Tibial nerve (tissue), 4 donors: ENCODE measurements at regions not wholly inside any gene's neighbourhood (a gene's known extent, or its start where the extent isn't known, plus 50 kb on each side); places are given as distances from the start of the nearest gene placed in this dataset.
A peak's percentile ranks its signal among the peaks of the same experiment; 100 is the strongest.
"Not testable (repeated sequence)": the region's sequence is repeated elsewhere in the genome, so short reads cannot be mapped to it uniquely, and the experiment has no call there.

Experiments used
- DNase-seq, 2 donors: peaks; one replicate each; pipeline ENCODE4 v3.0.0-alpha.2; 2019; ENCODE audit warnings: low spot score in 2 of 2
- H3K27ac ChIP-seq, 4 donors: fragments of 200-600 bp; sonication (generic) in 3 of 4; one replicate each; pipeline ENCODE4 v1.5.1; 2017 to 2019; ENCODE audit warnings: mild to moderate bottlenecking in 1 of 4
- H3K27me3 ChIP-seq, 2 donors: fragments of 200-600 bp; sonication (generic) in 1 of 2; one replicate each; pipeline versions ENCODE4 v1.5.1 to v1.6.0; 2017 to 2019
- H3K36me3 ChIP-seq, 3 donors: fragments of 200-600 bp; sonication (generic); one replicate each; pipeline ENCODE4 v1.5.1; 2018 to 2019
- H3K4me1 ChIP-seq, 4 donors: fragments of 200-600 bp; sonication (generic) in 3 of 4; one replicate each; pipeline ENCODE4 v1.5.1; 2017 to 2019
- H3K4me3 ChIP-seq, 4 donors: fragments of 200-600 bp; sonication (generic) in 3 of 4; one replicate each; pipeline ENCODE4 v1.5.1; 2017 to 2019; ENCODE audit warnings: mild to moderate bottlenecking in 1 of 4, moderate library complexity in 1 of 4
- H3K9me3 ChIP-seq, 4 donors: fragments of 200-600 bp; sonication (generic) in 3 of 4; one replicate each; pipeline ENCODE4 v1.5.1; 2017 to 2019
- CTCF ChIP-seq, 5 experiments: fragments of 200-600 bp in 3 of 5; fragments of 450-650 bp in 2 of 5; sonication (generic) in 3 of 5; IDR thresholded peaks; one replicate each; pipeline ENCODE4 v1.5.1; 2016 to 2019; ENCODE audit warnings: antibody characterized with exemption in 5 of 5, mild to moderate bottlenecking in 3 of 5, moderate library complexity in 2 of 5
- EP300 ChIP-seq, 2 donors: sonication (generic); formaldehyde crosslinking; IDR thresholded peaks; one replicate each; pipeline ENCODE4 v1.6.1; 2017; ENCODE audit warnings: antibody characterized with exemption in 2 of 2, mild to moderate bottlenecking in 1 of 2
- POLR2A ChIP-seq, 2 donors: fragments of 450-650 bp; IDR thresholded peaks; one replicate each; pipeline ENCODE4 v1.6.1; 2017; ENCODE audit warnings: antibody characterized with exemption in 2 of 2, mild to moderate bottlenecking in 2 of 2, moderate library complexity in 2 of 2
- WGBS, 2 donors: methylation state at CpG; one replicate each; pipeline ENCODE4 v1.1.5; 2018; 5-methylcytosine and 5-hydroxymethylcytosine counted together

DNA sequence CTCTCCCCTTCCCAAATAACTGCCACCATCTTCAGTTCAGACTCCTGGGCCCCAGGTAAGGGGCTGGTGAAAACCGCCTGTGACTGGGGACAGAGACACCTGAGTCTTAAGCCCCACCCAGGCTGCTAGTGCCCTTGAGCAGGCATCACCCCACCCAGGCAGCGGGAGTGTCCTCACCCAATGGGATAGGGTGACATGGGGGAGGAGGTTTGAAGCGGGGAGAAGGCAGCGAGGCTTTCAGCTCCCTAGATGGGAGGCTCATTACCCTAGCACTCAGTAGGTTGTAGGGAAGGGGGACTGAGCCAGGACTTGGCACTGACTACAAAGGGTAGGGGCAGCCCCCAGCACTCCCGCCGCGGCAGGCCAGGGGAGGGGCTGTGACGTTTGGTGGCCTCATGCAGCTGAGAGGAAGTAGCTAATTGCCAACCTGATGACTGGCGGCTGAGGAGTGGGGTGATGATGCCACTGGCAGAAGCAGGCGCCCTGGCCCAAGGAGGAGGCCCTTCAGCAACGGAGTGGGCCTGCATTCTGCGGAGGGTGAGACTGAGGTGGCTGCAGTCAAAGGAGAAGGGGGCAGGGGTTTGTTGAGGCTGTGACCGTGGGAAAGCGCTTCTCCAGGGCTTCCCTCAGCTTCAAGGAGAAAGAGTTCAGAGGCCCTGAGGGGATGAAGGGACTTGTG, 126.9 kb downstream of the MRPL14 start:
- Histone ChIP-seq H3K9me3 (no peaks in the 10 kb centered on the region), H3K4me3 (no peak overlapping the region), H3K27ac (peak overlapping the region in 1 of 4 donors; percentile 19), H3K4me1 (peaks cover 0 to 30% (median 12%) of the 10 kb centered on the region in 4 donors), H3K27me3 (peaks cover 0 to 25% of the 10 kb centered on the region in 2 donors), H3K36me3 (no peaks in the 10 kb centered on the region)
- no peak for TF ChIP-seq POLR2A (IDR thresholded peaks at IDR 0.05)
- no peak for DNase-seq
- WGBS, 2 donors: 61 to 68% methylated on average over 10 to 14 of the region's 14 CpGs

GRCh38 chr6:43999628-44000027, 127.6 kb downstream of the MRPL14 start:
- Histone ChIP-seq H3K27ac (no peak overlapping the region), H3K9me3 (no peaks in the 10 kb centered on the region), H3K4me3 (no peak overlapping the region), H3K36me3 (no peaks in the 10 kb centered on the region), H3K27me3 (peaks cover 0 to 25% of the 10 kb centered on the region in 2 donors), H3K4me1 (peaks cover 0 to 24% (median 12%) of the 10 kb centered on the region in 4 donors)
- WGBS, 2 donors: 90% methylated on average over 4 of the region's 4 CpGs
- DNase-seq: no peak
- TF ChIP-seq POLR2A (IDR thresholded peaks at IDR 0.05): no peak
- no peak for TF ChIP-seq CTCF (IDR thresholded peaks at IDR 0.05)
- TF ChIP-seq EP300 (IDR thresholded peaks at IDR 0.05): no peak

GRCh38 chr6:43998592-43999243, 128.5 kb downstream of the MRPL14 start:
- DNase-seq, H3K9me3 ChIP-seq, H3K27ac ChIP-seq, H3K36me3 ChIP-seq, H3K4me3 ChIP-seq: not testable (repeated sequence)
- H3K4me1 ChIP-seq: peaks cover 0 to 24% (median 12%) of the 10 kb centered on the region in 4 donors
- WGBS, 2 donors: 83 to 92% methylated on average over 24 of the region's 24 CpGs
- peaks cover 0 to 25% of the 10 kb centered on the region in 2 donors for H3K27me3 ChIP-seq

GRCh38 chr6:43997990-43998585, 129.2 kb downstream of the MRPL14 start:
- not testable (repeated sequence) for H3K4me3 ChIP-seq, H3K36me3 ChIP-seq, H3K9me3 ChIP-seq, DNase-seq, H3K27ac ChIP-seq
- 92 to 95% methylated on average over 16 to 22 of the region's 35 CpGs for WGBS, 2 donors
- peaks cover 0 to 21% (median 12%) of the 10 kb centered on the region in 4 donors for H3K4me1 ChIP-seq
- H3K27me3 ChIP-seq: peaks cover 0 to 21% of the 10 kb centered on the region in 2 donors

GRCh38 chr6:43997345-43997677, 129.9 kb downstream of the MRPL14 start:
- H3K9me3 ChIP-seq: no peaks in the 10 kb centered on the region
- peaks cover 0 to 14% of the 10 kb centered on the region in 2 donors for H3K27me3 ChIP-seq
- no peak for DNase-seq
- H3K4me1 ChIP-seq: peaks cover 0 to 14% (median 5%) of the 10 kb centered on the region in 4 donors
- H3K36me3 ChIP-seq: no peaks in the 10 kb centered on the region
- TF ChIP-seq EP300 (IDR thresholded peaks at IDR 0.05): no peak
- no peak for TF ChIP-seq CTCF (IDR thresholded peaks at IDR 0.05)
- no peak for TF ChIP-seq POLR2A (IDR thresholded peaks at IDR 0.05)
- no peak overlapping the region for H3K4me3 ChIP-seq
- H3K27ac ChIP-seq: no peak overlapping the region
- 71 to 100% methylated on average over 1 of the region's 1 CpG for WGBS, 2 donors

DNA sequence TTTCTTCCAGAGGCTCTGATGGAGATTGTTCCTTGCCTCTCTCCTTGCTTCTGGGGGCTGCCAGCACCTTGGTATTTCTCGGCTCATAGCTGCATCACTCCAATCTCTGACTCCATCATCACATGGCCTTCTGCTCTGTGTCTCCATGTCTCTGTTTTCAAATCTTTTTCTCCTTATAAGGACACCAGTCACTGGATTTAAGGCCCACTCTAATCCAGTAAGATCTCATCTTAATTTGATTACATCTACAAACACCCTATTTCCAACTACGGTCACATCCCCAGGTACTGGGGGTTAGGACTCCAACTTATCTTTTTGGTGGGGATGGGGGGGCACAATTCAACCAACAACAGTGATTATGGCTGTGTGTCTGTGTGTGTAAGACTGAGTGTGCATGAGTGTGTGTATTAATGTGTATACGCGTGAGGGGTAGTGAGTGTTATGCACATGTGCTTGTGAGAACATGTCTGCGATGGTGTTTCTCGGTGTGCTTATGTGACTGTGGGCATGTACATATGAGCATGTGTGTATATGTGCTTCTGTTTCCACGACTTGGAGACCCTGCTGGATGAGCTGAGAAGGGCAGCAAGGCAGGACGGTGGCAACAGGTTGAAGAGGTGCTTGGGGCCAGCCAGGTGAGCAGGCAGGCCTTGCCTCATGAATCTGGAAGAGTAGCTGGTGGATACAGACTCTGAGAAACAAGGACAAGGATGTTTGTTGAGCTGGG, 130.5 kb downstream of the MRPL14 start:
- TF ChIP-seq EP300 (IDR thresholded peaks at IDR 0.05) (no peak), POLR2A (IDR thresholded peaks at IDR 0.05) (no peak), CTCF (IDR thresholded peaks at IDR 0.05) (no peak)
- no peak overlapping the region for H3K27ac ChIP-seq
- H3K27me3 ChIP-seq: peaks cover 0 to 9% of the 10 kb centered on the region in 2 donors
- H3K4me3 ChIP-seq: no peak overlapping the region
- no peaks in the 10 kb centered on the region for H3K36me3 ChIP-seq
- no peaks in the 10 kb centered on the region for H3K9me3 ChIP-seq
- WGBS, 2 donors: 88 to 93% methylated on average over 8 of the region's 8 CpGs
- H3K4me1 ChIP-seq: peaks cover 0 to 8% (median 0%) of the 10 kb centered on the region in 4 donors
- DNase-seq: no peak
